Dermis microvascular lymphatic vessel endothelial cell (primary cell): ENCODE measurements at regions not wholly inside any gene's neighbourhood (a gene's known extent, or its start where the extent isn't known, plus 50 kb on each side); places are given as distances from the start of the nearest gene placed in this dataset.

ENCODE experiments used
- DNase-seq, 2 donors: peaks; one replicate each; pipeline versions ENCODE4 v3.0.0 to v3.0.0-alpha.2; 2010; ENCODE audit warnings: low read depth in 2 of 2

DNA sequence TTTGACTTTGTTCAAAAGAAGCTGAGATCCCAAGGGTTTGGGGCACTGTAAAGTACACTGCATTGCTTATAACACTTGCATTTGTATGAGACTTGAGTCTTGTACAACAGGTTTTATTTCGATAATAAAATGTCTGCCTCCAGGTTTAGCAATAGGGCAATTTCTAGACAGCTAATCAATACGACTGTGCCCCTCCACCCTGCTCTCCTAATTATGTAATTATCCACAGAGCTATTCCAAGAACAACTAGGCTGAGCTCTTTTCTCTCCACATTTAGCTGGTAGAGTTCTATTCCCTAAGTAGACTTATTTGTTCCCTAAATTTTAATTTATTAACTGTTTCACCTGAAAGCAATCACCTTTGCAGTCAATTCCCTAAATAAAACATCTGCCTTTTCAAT is 52.9 kb upstream of the LINC00305 start:
- DNase-seq: no peak

DNA sequence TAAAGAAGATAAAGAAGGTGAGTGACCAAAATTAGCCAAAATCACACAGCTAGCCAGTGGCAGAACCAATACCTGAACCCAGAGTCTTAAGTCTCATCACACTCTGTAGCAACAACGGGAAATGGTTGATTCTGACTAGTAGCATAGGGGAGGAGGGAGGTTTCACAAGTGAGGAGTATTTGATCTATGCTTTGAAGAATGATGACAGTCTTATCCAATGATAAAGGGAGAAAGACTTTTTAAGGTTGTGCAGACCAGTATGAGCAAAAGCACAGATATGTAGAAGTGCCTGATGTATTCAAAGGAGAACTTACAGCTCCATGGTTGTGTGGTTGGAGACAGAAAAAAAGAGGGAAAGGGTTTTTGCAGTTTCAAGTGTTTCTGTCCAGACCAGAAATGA is 50.7 kb upstream of the LINC00305 start:
- no peak for DNase-seq
